GM18505 (cell line): ENCODE measurements at regions not wholly inside any gene's neighbourhood (a gene's known extent, or its start where the extent isn't known, plus 50 kb on each side); places are given as distances from the start of the nearest gene placed in this dataset.
"Not testable (repeated sequence)": the region's sequence is repeated elsewhere in the genome, so short reads cannot be mapped to it uniquely, and the experiment has no call there.

Experiments used
- ATAC-seq: cut with Tn5 transposase; IDR thresholded peaks from one replicate; pipeline ENCODE4 v1.9.1; 2021; ENCODE audit not compliant: unreplicated experiment
- POLR2A ChIP-seq: IDR thresholded peaks from 4 replicates; pipeline ENCODE4 v1.6.1; 2011; ENCODE audit warnings: borderline replicate concordance; ENCODE audit not compliant: insufficient read depth, insufficient read length; ENCODE audit errors: extremely low read depth

- no peak for ATAC-seq
- no peak for TF ChIP-seq POLR2A
These were observed 223.7 kb upstream of the RBBP8 start for GRCh38 chr18:22709288-22710060.

GRCh38 chr18:22710673-22711191 lies 222.4 kb upstream of the RBBP8 start:
- no peak for TF ChIP-seq POLR2A
- ATAC-seq, result no peak

- no peak for TF ChIP-seq POLR2A
- no peak for ATAC-seq
These were observed 221.9 kb upstream of the RBBP8 start for GRCh38 chr18:22711192-22711685.

GRCh38 chr18:22713511-22713910 lies 219.6 kb upstream of the RBBP8 start:
- no peak for TF ChIP-seq POLR2A
- ATAC-seq, result no peak

- ATAC-seq, result not testable (repeated sequence)
These were observed 215.6 kb upstream of the RBBP8 start for GRCh38 chr18:22717536-22717935.

- no peak for ATAC-seq
- TF ChIP-seq POLR2A, result no peak
These were observed 209.9 kb upstream of the RBBP8 start for GRCh38 chr18:22723221-22723620.

GRCh38 chr18:22723773-22724172 lies 209.4 kb upstream of the RBBP8 start:
- no peak for TF ChIP-seq POLR2A
- no peak for ATAC-seq

- no peak for ATAC-seq
These were observed 206.7 kb upstream of the RBBP8 start for GRCh38 chr18:22726469-22726868.

GRCh38 chr18:22728016-22728415 lies 205.1 kb upstream of the RBBP8 start:
- no peak for ATAC-seq
- TF ChIP-seq POLR2A, result no peak

More at GRCh38 chr18:22726469-22726868, 206.7 kb upstream of the RBBP8 start:
- TF ChIP-seq POLR2A, result no peak

- ATAC-seq, result no peak
- TF ChIP-seq POLR2A, result no peak
These were observed 204.5 kb upstream of the RBBP8 start for GRCh38 chr18:22728481-22729105.

GRCh38 chr18:22731398-22731797 lies 201.7 kb upstream of the RBBP8 start:
- ATAC-seq, result no peak
- TF ChIP-seq POLR2A, result no peak

- no peak for ATAC-seq
- TF ChIP-seq POLR2A, result no peak
These were observed 198.9 kb upstream of the RBBP8 start for GRCh38 chr18:22734105-22734661.

- no peak for TF ChIP-seq POLR2A
- ATAC-seq, result no peak
These were observed 198.1 kb upstream of the RBBP8 start for GRCh38 chr18:22734791-22735627.

GRCh38 chr18:22737054-22737453 lies 196.1 kb upstream of the RBBP8 start:
- TF ChIP-seq POLR2A, result no peak
- ATAC-seq, result no peak
